ENCODE measurements at regions not wholly inside any gene's neighbourhood (a gene's known extent, or its start where the extent isn't known, plus 50 kb on each side); places are given as distances from the start of the nearest gene placed in this dataset.
A peak's percentile ranks its signal among the peaks of the same experiment; 100 is the strongest.
"Not testable (repeated sequence)": the region's sequence is repeated elsewhere in the genome, so short reads cannot be mapped to it uniquely, and the experiment has no call there.

DNA sequence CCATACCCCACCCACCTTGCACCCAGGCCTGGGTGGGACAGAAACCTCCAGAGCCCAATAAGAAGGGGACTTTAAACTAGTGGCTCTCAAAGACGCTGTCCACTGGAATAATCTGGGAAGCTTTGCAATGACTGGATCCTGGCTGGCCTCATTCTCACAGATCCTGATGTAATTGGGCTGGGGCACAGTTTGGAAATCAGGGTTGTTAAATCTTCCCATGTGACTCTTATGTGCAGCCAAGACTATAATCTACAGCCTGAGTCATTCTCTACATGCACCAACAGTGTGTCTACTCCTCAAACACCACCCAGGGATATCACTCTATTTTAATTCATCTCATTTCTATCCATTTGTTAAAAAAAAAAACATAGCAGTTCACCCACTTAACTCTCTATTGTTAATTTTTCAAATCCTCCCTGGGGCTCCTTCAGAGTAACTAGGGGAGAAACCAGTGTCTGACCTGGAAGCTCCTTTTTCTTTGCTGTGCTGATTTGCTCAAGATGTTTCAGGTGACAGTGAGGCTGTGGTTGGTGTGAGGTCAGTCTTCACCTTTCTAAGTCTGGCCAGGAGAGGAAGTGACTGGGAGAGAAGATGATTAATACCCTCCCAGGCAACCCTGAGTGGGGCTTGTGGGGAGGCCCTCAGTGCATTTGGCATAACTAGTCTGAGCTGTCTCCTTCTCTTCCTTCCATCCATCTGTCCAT lies 211.6 kb upstream of the SFSWAP start:
- DNase-seq: no peak

DNA sequence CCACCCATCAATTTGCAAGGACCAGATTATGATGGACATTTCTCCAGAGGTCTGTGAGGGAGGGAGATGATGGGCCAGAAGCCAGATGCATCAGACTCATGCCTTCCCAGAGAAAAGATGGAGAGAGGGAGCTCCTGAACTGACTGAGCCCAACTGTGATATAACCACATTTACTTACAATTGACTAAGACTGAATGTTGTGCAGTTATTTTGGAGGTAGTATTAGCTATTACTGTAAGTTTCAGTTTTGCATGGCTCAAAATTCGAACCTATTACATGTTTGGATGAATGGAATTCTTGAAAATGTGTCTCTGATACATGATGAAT lies 211.1 kb upstream of the SFSWAP start:
- no peak for DNase-seq

DNA sequence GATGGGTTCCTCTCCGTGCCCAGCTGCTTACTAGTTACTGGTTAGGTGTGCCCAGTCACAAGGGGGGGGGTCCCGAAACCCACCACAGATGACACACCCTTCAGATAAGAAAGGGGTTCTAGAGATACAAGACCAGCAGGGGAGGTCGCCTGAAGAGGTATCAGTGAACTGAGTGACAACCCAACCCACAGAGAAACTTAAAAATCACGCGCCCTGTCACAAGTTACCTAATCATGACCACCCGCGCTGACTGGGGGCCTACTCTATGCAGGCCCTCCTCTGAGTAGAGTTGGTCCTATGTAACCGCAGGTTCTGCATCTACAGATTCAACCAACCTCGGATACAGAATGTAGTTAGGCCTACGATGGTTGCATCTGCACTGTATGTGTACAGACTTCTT lies 210.3 kb upstream of the SFSWAP start:
- no peak for DNase-seq

DNA sequence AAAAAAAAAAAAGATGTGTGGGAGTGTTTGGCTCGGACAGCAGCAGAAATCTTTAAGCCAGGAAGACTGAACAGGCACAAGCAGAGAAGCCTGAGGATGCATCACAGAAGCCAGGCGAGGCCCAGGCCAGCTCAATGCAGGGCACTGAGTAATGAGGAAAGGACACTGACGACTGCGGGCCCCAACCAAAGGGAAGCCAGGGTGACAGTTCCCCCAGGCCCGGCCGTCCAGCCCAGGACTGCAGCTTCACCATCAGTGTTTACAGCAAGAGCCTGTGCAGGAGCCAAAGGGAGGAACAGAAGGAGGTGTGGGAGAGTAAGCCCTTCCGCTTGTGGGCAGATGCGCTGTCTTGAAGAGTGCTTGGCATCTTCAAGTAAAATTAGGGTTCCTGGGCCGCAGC lies 205.3 kb upstream of the SFSWAP start:
- DNase-seq: peak in 3 of 56 donors; percentile 9 to 19 (median 11)

DNA sequence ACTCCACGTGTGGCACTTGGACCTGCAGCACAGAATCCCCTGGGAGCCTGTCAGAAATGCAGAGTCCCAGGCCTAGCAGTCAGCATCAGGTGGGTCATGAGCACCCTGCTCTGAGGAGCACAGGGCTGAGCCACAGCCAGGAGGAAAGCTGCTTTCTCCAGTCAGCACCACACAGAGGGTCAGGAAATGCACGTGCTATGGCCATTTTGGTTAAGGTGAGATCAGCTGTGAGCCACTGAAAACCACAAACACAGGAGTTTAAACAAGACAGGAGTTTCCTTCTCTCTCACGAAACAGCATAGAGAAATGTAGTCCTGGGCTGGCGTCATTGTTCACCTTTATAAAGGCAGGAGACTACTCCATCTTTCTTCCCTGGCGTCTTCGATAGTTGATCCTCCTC lies 204.5 kb upstream of the SFSWAP start:
- no peak for DNase-seq

DNA sequence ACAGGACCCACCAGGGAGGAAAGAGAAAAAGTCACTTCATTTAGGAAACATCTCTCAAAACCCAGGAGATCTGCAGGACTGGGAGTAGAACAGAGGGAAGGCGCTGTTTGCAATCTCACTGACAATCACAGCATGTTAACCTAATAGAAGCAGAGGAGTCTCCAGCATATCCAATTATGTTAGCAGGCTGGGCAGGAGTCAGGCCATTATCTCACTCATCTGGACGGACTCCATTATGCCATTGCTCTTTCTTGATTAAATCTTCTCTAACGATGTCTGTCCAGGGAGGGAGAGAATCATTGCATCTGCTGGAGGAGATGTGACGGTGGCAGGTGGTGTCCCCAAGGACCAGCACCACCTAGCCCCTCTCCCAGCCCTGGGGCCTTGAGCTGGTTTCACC lies 203.8 kb upstream of the SFSWAP start:
- no peak for DNase-seq

DNA sequence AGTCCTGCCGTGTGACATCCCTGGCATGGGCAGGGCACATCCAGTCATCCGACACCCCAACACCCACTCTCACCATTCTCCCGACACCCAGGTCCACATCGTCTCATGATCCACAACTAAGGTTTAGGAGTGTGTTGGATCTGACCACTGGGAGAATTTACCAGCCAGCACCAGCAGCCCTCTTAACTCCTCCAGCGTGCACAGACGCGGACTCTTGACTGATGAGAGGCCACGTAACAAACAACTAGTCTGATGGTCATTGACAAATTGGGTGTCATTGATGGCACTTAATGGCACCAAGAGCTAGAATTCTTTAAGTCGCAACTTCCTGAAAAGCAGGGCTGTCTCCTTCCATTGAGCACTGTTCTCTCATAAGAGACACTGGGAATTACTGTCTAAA lies 203.0 kb upstream of the SFSWAP start:
- DNase-seq: no peak

DNA sequence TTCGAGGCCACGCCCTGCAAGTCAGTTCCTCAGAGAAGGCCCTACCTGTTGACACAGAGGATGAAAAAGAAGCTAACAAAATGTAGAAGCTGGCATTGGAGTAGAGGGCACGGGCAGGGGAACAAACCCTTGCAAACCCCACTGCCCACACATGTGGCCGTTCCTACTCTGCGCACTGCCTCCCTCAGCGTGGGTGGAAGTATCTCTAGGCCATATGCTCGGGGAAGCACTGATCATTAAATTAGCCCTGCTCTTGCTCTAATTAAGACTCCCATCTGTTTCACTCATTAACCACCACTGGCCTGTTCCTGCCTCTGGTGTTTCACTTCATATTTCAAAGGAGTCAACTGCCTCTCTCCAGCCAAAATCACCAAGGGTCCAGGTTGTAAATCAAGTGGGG lies 201.2 kb upstream of the SFSWAP start:
- DNase-seq: no peak

DNA sequence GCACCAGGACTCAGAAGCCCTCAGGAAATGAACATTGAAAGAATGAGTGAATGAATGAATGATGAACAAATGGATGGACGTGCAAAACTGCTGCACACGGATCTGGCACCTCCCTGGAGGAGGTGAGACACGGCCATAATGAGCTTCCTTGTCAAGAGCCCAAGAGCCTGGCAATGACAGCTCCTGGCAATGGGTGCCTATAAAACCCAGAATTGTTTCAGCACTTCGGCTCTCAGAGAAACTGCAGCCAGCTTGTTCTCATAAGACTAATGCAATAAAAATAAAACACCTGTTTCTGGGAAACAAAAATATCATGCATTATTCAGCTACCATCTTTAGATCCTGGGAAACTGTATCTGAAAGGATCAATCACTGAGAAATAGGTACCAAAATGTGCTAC lies 200.5 kb upstream of the SFSWAP start:
- no peak for DNase-seq

DNA sequence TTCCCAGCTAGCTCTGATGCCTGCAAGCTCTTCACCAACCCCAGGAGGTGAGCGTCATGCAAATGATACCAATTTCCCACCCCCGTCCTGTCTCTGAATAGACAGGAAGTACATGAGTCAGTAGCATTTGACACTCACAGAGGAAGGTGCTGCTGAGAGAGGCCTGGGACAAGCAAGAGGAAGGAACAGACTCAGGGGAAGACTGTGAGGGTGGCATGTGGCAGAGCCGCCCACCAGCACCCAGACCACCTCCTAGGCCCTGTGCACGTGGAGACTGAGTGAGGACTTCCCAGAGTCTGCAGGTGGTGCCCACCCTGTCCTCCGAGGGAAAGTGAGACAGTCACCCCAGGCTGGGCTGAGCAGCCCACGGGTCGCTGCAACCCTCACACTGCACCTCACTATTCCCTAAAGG lies 199.5 kb upstream of the SFSWAP start:
- peak in 2 of 56 donors; percentile 3 to 16 for DNase-seq

DNA sequence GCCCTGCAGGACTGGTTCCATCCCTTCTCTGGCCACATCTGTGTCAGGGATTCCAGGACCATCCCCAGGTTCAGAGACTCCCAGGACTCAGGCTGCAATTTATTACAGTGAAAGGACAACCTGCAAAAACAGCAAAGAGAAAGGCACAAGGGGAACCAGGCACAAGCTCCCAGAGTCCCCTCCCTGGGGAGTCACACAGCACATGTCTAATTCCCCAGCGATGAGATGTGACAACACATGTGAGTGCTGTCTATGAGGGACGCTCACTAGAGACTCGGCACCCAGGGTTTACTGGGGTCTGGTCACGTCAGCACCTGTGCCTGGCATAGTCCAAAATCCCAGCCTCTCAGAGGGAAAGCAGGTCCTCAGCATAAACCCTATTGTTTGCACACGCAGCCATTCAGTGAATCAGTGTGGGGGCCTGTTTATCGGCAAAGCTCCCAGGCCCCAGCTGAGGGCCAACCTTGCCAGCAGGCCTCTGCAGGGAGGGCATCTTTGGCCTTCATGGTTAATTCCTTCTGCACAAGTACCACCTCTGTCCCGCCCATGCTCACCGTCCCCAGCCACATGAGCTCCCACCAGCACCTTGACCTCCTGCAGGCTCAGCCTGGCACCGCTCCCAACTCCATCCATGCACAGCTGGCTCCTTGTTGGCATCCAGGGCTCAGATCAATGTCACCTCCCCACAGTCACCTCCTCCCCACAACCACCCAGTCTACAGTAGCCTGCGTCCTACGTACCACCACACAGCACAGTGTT lies 198.9 kb upstream of the SFSWAP start:
- no peak for DNase-seq

DNA sequence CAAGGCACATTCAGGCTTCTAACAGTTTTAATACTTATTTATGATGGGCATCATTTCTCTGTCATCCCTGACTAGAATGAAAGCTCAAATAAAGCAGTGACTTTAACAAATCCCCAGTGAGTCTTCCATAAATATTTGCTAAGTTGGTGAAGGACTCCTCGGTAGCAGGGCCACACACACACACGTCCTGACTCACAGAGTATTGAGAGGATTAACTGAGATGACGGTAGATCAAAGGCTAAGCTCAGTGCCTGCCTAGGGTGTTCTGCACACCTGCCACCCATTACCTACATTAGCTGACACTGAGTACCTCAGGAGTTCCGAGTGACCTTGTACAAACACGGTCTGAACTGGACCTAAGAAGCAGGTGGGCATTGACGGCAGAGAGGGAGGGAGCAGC lies 197.3 kb upstream of the SFSWAP start:
- DNase-seq: no peak

DNA sequence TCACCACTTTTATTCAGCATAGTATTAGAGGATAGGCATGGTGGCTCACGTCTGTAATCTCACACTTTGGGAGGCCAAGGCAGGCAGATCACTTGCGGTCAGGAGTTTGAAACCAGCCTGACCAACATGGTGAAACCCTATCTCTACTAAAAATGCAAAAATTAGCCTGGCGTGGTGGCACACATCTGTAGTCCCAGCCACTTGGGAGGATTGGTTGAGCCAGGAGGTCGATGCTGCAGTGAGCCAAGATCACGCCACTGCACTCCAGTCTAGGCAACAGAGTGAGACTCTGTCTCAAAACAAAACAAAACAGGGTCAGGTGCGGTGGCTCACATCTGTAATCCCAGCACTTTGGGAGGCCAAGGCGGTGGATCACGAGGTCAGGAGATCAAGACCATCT lies 190.3 kb upstream of the SFSWAP start:
- DNase-seq: not testable (repeated sequence)

DNA sequence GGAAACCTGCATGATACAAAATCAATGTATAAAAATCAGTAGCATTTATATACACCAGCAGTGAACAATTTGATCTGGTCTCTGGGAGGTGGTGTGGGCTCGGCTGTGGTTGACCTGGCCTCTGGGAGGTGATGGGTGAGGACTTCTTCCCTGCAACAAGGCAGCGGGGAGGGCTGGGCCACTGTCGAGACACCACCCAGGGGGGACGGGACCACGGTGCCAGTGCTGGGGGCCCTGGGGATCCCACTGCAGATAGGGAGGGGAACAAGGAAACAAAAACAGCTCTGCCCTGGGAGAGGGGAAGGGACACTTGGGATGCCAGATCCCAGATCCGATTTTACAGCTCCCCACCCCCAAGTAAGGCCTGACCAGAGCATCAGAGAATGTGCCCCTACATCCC lies 189.6 kb upstream of the SFSWAP start:
- no peak for DNase-seq

DNA sequence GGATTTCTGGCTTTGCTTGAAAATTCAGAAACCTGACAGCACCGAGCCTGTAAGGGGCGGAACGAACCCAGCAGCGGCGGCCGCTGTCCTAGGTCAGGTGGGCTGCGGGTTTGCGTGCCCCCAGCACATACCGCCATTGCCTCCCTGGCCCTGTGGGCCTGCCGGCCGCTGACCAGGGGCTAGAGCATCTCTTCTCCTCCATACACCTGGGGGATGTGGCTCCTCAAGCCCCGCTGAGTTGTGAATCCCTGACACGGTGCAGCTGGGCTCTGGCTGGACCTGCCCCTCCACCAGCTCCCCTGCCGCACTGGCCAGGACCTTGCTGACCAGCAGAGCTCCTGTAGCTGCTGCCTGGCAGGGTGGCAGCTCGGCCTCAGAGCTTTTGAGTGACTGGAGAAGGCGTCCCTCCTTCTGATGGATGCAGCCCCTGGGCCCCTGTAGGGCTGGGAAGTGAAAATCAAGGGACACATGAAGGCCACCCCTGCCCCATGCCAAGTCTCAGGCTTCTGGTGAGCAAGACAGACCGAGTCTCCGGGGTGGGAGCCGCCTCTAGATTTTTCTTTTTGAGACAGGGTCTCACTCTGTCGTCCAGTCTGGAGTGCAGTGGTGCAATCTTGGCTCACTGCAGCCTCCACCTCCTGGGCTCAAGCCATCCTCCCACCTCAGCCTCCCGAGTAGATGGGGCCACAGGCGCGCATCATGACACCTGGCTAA lies 184.9 kb upstream of the SFSWAP start:
- DNase-seq: no peak

DNA sequence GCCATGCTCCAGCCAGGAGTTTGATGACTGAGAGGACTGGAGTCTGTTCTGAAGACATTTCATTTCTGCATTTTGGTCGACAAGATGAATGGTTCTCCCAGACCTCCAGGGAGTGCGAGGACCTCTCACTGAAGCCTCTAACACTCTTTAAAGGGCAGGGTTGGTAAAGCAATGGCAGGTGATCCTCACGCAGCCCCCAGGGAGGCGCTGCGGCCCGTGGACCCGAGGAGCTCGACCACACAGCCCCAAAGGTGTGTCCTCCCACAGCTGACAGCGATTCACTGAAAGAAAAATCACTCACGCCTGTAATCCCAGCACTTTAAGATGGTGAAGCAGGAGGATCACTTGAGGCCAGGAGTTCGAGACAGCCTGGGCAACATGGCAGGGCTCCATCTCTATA lies 183.8 kb upstream of the SFSWAP start:
- DNase-seq: no peak

DNA sequence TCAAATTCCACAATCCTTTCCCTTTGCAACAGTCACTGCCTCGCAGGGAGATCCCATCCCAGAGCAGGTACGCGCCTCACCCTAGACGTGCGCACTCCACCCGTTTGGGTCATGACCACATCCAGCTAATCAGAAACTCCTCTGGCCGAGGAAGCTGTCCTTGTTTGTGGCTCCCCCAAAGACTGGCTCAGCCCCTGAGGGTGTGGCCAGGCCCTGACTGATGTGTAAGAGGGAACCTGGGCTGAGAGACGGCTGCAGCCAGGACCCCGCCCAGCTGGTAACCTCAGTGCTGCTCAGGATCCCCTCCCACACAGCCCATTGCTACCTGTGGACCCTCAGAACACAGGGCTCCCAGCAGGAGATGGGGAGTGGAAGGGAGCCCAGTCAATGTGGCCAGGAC lies 183.2 kb upstream of the SFSWAP start:
- no peak for DNase-seq

DNA sequence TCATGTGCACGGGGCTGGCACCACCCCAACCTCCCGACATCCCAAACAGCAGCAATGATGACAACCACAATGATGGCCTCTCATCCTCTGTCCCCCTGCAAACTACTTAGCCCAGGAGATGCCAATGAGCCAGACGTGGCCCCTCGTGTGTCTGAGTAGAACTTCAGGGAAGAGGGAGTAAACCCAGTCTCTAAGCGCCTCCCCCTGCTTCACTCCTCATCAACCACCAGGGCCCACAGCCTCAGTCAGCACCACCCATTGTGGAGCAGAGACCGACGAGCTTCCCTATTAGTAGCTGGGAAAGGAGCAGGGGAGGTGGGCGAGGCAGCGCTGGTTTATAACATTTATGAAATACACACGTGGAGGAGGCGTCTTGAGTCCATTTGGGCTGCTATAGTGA lies 182.7 kb upstream of the SFSWAP start:
- DNase-seq: no peak

DNA sequence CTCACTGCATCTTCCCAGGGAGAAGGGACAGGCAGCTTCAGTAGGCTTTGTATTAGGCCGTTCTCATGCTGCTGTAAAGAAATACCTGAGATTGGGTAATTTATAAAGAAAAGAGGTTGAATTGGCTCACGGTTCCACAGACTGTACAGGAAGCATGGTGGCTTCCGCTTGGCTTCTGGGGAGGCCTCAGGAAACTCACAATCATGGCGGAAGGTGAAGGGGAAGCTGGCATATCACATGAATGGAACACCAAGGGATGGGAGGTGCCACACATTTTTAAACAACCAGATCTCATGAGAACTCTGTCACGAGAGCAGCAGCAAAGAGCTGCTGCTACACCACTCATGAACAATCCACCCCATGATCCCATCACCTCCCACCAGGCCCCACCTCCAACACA lies 182.2 kb upstream of the SFSWAP start:
- no peak for DNase-seq

DNA sequence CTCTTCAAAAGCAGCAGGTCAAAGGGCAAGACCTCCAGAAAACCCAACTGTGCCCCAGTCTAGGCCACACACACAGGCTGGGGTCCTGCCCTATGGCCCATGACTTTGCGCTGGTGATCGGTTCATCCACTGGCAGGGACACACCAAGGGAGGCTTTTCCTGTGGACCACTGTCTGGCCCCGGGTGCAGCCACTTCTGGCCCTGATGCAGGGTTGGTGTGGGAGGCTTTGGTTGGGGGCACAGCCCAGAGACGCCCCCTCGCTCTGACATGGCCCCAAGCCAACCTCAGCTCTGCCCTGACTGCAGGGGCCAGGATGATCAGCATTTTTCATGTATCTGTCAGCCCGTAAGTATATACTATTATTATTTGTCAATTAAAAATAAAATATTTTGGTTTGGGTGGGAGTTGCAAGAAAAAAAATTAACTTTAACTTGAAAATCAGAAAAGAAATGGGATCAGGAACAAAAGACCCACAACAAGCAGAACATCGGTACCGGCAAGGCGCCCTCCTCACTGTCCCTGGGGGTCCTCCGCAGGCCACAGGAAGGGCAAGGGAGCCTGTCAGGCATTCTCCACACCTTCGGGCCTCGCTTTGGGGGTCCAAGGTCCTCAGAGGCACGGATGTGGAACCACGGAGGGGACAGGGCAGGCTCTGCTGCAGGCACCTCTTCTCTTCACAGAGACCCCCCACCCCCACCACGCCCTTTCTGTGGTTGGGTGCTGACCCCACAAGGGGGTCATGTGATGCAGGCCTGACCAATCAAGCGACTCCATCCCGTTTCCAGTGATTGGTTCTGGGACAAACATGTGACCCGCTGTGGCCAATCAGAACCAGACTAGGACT lies 181.5 kb upstream of the SFSWAP start:
- DNase-seq: no peak

DNA sequence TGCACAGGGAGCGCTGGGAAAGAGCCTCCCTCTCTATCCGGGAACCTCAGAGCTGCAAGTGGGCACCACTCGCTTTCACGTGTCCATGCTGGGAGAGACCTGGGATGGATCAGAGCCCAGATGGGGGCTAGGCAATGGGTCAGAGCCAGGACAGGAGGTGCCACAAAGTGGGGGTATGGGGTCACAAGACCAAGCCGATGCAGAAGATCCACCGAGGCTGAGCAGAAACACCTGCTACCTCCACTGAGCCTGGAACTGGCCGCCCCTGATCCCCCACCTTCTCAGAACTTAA lies 180.9 kb upstream of the SFSWAP start:
- no peak for DNase-seq

DNA sequence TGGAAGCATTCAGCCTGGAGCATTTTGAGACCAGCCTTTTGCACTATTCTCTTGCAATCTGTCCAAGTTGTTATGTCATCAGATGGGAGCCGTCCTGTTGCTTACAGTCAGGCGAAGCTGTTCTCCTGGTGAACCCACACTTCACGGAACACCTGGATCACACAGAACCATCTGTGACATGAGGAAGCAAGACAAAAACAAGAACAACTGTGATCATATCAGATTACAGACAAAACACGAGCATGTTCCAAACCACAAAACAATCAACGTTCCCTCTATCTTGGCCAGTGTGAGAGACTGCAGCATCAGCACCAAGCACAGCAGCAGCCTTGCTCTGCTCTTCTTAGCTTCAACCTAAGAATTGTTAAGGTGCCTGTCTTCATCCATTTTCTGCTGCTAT lies 180.5 kb upstream of the SFSWAP start:
- no peak for DNase-seq
